Right kidney (tissue), 1 donor: ENCODE measurements at regions not wholly inside any gene's neighbourhood (a gene's known extent, or its start where the extent isn't known, plus 50 kb on each side); places are given as distances from the start of the nearest gene placed in this dataset.
A peak's percentile ranks its signal among the peaks of the same experiment; 100 is the strongest.
"Not testable (repeated sequence)": the region's sequence is repeated elsewhere in the genome, so short reads cannot be mapped to it uniquely, and the experiment has no call there.

Experiments used
- DNase-seq: peaks from one replicate; pipeline ENCODE4 v3.0.0-alpha.2; 2016

DNA sequence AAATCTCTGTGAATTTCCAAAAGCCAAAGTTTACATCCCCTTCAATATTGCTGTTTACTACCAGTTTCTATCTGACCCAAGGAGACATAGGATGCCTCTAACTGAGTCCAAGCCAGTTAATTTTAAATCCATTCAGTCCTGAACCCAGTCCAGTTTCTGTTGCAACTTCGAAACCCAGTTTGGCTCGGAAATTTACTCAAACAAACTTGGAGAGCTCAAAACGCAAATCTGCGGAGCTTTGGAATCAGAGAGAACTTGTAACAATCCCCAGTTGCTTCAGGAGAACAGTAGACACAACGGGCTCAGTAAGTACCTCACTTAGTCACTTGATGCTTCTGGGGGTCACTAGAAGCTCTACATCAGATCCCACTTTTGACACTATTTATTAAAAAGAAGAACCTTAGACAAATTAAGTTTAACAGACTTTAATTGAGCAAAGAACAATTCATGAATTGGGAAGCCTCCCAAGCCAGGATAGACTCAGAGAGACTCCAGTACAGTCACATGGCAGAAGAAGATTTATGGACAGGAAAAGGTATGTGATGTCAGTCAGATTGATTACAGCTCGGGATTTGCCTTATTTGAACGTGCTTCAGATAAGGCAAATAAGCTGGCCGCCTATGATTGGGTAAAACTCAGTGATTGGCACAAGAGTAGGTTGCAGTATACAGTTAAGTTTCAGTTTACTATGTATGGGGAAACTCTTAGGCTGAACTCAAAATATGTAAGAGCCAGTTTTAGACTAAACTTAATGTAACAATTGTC is 118.0 kb downstream of the RFPL4B start:
- DNase-seq, result no peak

DNA sequence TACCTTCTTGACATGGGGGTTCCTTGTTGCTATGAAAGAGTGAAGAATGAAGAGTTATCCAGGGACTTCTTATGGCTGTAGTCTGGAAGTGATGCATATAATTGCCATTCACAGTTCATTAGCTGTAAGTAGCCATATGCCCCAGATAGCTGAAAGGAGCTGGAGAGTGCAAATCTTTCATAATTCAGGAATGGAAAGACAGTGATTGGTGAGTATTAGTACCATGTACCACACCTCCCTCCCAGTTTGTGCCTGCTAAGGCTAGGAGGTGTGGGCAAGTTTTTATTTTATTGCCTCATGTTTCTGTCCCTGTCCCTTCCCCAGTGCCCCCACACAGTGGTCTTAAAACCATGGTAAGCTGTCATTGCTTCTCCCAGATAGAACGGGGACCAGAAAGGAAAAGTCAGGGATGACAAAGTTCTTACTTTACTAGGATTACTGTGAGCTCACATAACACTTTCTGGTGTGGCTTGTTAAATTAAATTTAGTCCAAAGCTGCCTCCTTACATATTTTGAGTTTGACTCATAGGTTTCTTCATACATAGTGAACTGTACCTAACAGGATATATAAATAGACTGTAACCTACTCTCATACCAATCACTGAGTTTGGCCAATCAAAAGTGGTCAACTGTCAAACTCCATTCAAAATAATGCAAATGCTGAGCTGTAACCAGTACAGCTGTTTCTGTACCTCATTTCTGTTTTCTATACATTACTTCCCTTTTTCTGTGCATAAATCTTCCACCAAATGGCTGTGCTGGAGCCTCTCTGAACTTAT is 119.4 kb downstream of the RFPL4B start:
- no peak for DNase-seq

DNA sequence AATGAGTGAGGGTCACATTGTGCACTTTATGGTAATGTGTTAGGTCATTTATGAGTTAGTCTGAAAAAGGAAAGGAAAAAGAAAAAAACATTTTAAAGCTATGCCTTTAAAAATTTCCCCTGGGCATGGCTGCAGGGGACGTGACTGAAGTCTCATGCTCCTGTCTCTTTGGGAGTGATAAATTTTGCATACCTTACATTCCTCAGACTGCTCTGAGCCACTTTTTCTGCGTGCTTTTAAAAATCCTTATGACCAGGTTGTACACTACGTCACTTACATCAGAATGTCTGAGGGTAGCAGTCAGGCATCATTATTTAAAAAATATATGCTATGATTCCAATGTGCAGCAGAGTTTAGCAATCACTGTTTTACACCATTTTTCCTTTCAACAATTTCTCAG is 121.2 kb downstream of the RFPL4B start:
- DNase-seq, result no peak

DNA sequence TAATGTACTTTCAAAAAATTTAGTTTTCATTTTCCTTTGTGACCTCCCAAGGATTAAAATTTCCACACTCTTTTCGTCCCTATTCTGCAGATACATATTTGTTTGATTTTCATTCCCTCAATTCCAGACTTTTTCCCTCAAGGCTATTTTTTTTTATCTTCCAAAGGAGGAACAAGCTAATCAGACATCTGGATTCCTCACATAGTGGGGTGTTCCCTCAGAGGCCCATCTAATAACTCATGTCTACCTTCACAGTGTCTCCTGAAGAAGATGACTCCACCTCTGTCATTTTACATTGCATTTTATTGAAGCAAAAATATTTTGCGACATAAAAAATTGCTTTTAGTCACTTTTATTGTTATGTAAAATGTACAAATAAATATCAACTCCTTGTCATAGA is 122.2 kb downstream of the RFPL4B start:
- DNase-seq, result no peak

DNA sequence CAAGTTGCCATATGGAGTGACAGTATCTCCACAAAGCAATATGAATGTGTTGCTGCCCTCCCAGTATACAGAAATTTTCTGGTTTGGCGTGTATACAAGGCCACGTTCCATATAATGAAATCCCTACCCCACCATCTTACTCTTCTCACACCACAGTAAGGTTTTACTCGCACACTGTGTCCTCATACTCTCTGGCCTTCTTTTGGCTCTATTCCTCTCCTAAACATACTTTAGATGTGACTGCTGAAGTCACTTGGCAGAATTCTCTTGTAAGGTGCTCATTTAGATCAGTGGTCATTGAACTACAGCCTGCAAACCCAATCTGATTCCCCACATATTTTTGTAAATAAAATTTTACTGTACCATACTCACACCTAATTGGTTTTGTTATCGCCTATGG is 123.2 kb downstream of the RFPL4B start:
- no peak for DNase-seq

DNA sequence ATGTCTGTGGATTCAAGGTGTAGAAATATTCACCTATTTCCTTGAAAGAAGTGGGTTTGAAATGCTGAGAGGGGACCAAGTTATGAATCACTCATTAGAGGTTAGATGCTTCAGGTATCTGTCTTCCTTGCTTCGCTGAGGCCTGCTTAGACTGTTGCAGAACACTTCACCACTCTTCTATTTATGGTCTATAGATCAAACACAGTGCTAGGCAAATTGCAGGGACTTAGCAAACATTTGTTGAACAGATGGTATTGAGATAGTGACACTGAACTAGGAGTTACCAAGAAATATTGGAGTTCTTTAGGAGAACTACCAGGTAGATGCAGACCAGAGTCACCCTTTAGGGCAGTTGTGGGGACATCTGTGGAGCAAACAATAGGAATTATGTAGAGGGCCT is 123.8 kb downstream of the RFPL4B start:
- DNase-seq, result no peak

DNA sequence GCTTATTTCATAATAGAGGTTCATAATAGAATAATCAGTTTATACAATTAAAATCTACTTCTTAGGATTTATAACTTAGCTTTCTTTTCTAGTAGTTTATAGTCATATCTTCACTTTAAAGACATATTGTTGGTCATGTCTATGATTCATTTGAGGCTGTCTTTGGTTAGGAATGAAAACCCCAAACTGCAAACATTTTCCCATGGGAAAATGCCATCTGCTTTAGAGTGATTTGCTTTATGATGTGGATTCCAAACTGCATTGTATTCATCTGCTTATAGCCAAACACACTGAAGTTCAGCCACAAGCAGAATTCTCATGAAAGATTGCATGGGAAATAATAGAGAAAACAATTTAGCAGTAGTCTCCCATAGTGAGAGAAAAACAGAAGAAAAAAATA is 128.0 kb downstream of the RFPL4B start:
- DNase-seq, result no peak

DNA sequence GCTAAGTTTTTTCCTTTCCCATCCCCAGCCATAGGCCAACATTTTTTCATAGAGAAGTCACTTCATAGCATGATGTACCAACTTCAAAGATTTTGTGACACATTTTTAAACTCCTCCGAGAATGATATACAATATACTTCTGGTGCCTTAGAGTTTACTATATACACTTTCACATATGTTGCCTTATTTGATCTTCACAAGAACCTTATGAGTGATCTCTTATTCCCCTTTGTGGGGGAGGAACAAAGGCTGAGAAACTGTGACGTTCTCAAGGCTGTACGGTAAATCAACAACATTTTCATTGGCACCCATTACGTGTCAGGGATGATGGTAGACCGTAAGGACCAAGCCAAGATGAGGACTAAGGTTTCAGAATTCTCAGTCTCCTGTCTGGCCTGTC is 130.0 kb downstream of the RFPL4B start:
- no peak for DNase-seq

DNA sequence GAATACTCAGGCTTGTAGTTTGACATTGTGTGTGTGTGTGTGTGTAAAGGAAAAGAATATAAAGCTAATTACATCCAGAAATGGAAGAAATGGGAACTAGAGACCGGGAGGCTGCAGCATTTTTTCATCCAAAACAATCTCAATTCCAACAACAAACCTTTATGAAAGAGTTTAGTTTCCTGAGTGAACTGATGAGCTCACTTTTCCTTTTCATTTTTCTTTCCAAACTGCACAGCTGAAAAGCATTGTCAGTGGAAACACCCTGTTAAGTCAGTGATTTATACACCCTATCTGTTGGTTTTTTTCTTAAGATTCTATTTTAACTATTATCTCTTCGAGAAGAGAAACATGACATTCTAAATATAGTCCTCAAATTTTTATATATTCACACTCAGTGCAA is 130.9 kb downstream of the RFPL4B start:
- DNase-seq, result no peak

DNA sequence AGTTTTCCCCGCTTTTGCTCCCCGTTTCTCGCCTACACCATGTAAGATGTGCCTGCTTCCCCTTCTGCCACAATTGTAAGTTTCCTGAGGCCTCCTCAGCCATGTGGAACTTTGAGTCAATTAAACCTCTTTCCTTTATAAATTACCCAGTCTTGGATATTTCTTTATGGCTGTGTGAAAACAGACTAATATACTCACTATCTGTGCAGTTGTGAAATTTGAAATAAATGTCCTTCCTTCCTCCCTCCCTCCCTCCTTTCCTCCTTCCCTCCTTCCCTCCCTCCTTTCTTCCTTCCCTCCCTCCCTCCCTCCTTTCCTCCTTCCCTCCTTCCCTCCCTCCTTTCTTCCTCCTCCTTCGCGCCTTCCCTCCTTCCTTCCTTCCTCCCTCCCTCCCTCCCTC is 132.8 kb downstream of the RFPL4B start:
- not testable (repeated sequence) for DNase-seq

DNA sequence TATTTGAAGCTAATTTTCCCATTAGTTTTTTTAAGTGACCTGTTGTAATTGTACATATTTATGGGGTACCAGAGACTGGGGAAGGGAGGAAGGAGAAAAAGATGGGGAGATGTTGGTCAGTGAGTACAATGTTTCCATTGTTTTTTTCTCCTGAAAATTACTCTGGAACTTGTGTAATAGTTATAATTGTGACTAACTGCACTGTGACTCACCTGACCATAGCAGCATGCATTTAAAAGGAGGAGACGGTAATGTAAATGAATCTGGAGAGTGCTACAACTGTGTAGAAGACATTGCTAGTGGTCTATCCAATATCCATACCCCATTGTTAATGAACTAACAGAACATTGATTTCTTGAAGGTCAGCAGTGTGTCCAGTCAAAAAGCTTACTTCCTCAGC is 133.4 kb downstream of the RFPL4B start:
- DNase-seq, result no peak

DNA sequence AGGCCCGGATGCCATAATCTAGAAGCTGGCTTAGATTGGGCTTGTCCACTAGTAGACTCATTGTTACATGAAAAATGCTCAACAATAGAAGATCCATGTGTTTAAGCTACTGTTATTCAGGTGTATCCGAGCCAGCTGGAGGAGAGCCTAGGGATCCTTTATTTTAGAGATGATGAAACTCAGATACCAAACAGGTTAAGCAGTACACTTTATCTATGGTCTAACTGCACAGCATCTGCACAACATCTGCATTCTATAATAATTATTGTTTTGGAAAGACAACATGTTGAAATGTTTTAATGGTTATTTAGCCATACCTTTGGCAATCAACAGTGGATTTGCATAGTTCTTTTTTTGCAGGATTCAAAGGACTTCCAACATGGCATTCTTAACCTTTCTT is 134.1 kb downstream of the RFPL4B start:
- no peak for DNase-seq

DNA sequence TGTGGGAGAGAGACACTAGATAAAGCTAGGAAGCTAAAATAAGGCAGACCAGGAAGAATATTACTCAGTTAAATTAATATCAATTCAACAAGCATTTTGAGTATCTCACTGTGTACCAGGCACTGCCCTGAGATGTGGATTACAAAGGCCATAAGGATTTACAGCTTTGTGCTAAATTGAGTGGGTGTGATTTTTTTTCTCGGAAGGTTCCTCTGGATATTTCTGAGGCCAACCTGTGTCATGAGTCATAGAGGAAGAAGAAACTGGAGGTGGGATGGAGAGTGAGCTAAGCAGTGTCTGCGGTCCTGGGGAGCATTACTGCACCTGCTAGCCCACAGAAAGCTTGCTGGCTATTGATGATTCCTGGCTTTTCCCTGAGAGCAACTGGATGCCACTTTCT is 135.2 kb downstream of the RFPL4B start:
- no peak for DNase-seq

DNA sequence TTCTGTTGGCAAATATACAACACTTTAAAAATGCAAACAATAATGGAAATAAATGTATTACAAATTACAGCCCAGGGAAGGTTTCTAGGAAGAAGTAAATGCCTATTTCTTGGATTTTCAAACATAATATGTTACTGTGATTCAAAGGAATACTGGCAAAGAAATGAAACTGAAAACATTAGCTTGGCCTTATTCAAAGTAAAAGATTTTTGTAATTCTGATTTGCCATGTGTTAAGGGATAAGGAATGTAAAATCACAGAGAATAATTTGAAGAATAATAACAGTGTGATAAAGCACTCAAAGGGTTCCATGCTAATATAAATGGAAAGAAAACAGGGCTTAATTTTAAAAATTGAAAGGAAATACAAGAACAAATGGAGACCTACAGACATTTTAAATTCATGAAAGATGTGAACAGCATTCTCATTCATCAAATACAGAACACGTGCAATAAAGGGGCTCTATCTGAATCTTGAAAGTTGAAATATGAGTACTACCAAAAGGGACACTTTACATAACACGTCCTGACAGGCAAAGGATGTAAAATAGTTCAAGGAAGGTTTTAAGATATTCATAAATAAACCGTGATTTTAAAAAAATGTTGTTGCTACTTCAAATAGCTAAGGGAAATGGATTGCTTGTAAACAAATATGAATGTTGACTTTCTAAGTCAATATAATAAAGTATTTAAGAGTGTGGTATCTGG is 138.1 kb downstream of the RFPL4B start:
- DNase-seq, result no peak

DNA sequence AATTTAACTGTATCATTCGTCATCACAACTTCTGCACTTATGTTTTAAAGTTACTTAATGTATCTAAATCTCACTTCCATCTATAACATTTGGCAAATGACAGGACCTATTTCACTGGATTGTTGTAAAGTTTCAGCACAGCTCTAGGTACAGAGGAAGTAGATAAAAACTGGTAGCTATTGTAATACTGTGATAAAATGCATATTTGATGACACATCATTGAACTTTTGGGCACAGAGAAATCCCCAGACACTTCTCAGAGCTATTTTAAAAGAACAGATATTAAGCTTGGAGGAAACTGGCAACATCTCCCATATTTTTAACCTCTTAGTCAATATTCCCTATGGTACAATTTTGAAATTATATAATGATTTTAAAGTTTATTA is 138.7 kb downstream of the RFPL4B start:
- DNase-seq, result no peak

DNA sequence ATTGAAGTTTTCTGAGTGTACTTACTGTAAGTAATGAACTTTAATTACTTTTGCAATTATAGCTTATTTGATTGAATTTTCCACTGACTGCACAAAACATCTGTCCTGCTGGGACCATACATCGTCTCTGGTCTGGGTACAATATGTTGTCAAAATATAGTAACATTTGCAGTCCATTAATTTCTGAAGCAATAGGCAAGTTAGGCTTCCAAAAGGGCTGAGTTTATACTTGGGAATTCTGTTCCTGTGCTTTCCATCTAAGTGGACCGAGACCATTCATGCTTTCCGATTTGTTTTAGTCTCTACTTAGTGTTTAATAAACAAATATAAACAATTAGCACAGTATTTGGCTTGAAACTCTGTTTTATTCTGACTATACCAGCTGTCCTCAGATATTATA is 139.3 kb downstream of the RFPL4B start:
- no peak for DNase-seq

DNA sequence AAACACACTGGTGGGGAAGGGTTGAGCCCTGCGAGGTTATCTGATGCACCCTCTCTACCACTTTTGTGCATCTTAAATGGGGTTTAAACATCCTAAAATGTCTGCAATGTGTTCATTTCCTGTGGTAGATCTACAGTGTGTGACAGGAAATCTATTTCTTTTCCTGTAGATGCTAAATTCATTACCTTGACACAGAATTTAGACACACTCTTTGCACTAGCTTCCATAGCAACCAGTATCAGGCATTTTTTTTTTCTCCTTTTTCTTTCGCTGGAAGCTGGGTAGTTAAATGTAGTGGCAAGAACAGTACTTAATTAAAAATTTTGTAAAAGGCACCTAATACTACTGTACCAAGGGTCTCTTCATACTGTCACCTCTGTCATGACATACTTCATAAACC is 141.1 kb downstream of the RFPL4B start:
- no peak for DNase-seq

DNA sequence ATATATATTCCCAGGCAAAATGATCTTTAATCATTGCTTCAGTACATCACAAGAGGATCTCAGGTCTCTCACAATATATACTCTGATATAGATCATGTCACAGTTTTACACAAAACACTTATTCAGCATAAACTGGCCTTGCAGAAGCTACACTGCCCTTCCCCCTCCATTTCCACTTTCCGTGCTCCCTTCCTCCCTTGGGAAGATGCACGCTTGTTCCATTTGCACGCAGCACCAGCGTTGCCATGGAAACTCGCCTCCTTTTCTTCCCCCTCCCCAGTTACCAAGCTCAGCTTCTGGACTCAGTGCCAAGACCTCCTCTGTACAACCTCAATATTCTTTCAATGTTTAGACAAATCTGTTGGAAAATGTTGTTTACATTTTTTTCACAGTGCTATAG is 154.6 kb downstream of the RFPL4B start:
- DNase-seq, result peak; percentile 24

DNA sequence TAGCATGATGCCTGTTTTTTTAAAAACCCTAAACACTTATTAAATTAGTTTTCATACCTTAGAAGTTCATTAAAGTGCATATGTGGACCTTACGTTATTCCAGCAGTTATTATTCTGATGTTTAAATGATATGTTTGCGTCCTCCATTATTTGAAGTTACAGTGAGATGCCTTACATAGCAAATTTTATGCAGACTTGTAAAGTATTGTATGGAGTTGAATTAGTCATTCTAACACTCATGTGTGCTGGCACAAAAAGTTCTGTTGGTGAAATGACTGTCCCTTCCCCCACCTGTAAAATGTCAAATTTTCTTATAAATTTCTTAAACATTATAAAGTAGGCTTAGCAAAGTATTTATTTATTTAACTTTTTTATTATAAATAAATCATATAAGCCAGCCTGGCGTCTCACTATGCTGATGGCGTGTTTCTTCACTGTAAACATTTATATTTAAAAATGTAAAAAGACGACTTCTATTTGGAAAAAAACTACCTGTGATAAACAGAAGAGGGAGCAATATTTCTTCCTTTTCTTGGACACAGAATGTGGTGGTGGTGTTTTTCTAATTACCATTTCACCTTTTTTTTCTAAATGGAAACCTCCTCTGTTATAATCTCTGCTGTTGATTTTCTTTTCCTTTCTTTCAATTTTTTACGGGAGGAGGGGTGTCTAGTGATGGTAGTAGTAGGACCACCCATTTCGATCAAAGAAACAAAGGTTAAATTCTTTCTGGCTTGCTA is 155.4 kb downstream of the RFPL4B start:
- DNase-seq, result peak; percentile 6

DNA sequence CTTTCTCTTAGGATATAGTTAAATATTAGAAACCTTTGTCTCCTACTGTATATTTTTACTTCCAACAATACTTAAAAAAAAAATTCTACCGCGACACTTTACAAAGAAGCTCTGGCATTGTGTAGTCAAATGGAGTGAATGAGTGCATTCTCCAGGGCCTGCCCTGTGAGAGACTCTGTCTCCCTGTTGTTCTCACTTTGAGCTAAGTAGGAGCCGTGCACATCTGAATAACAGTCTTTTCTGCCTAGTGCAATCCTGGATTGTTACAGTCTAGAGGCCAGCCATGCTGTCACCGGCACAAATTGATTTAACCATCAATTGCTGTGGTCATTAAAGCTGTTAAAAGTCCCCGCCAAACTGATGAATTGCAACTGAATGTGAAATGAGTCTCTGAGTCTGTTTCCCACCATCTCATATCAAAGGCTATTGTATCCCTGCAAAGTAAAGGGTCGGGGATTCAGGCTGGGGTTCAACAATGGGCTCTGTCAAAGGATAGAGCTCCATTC is 156.0 kb downstream of the RFPL4B start:
- DNase-seq, result peak; percentile 9

DNA sequence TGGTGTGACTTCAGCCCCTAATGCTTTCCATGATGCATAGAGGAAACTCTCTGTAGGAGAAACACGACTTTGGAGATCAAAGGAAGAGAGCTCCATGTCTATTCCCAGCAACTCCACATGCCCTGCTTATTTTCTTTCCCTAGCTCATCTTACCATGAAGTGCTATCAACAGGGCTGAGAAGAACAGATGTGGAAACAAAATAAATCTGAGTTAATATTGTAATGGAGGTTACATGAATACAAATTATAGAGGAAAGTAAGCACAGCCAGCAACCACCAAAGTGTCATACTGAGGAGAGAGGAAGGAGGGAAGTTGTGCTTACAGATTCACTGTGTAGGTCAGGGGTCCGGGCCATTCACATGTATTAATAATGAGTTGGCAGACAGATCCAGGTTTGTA is 157.5 kb downstream of the RFPL4B start:
- no peak for DNase-seq

DNA sequence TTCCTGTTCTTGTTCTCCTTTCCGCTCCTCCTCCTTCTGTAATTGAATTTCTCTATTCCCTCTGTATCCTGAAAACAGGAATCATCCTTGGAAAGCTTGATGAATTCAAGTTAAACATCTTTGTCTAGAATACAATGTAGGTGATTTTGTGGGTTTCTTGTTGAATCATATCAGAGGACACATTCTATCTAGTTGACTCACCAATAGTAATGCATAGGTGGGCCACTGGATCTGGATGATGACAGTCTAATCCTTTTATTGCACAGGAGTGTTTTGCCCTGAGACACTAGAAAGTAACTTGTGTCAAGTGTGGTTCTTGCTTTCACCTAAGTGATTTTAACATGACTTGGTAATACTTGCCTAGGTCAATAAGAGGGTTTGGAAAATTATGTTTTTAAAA is 164.3 kb downstream of the RFPL4B start:
- no peak for DNase-seq

DNA sequence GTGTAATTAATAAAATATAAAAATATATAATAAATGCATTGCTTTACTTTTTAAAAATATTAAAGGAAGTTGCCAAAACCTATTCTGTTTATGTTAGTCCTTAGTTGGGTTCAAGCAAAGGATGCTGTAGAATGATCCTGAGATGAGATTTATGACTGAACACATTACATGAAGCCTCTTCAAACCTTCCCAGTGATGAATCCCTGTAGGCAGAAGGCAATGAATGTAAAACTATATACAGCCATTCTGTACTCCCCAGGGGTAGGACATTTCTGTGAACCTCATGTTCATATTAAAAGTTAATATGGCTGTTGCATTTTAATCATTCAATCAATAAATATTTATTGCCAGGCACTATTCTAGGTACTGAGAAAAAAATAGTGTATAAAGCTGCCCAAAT is 166.0 kb downstream of the RFPL4B start:
- no peak for DNase-seq
